HEK293 (cell line): ENCODE measurements at regions not wholly inside any gene's neighbourhood (a gene's known extent, or its start where the extent isn't known, plus 50 kb on each side); places are given as distances from the start of the nearest gene placed in this dataset.
"Not testable (repeated sequence)": the region's sequence is repeated elsewhere in the genome, so short reads cannot be mapped to it uniquely, and the experiment has no call there.

ENCODE experiments used
- CTCF ChIA-PET: fragments of 350-600 bp; formaldehyde crosslinking; extraction: SDS; loops from one replicate; lab custom pipeline; 2021; ENCODE audit warnings: antibody characterized with exemption; lab: Yijun Ruan, JAX
- POLR2A ChIA-PET: fragments of 300-600 bp; formaldehyde crosslinking; extraction: SDS; loops from one replicate; lab custom pipeline; 2020; ENCODE audit warnings: antibody characterized with exemption, inconsistent platforms; lab: Yijun Ruan, JAX
- H3K27ac ChIP-seq: fragments of 200-500 bp; sonication (Bioruptor generic); 2 replicates; pipeline ENCODE4 v1.5.1; 2014; ENCODE audit warnings: low read depth, low read length, control low read depth, inconsistent platforms; ENCODE audit errors: extremely low read depth
- H3K36me3 ChIP-seq, 2 experiments: fragments of 200-500 bp in 1 of 2; sonication (Bioruptor generic) in 1 of 2; 1 replicate in 1 of 2; 2 replicates in 1 of 2; pipeline ENCODE4 v1.5.1; 2014 to 2017; ENCODE audit warnings: inconsistent platforms in 2 of 2, low read length in 2 of 2; ENCODE audit not compliant: control insufficient read depth in 2 of 2, insufficient read depth in 1 of 2
- H3K4me1 ChIP-seq: fragments of 200-500 bp; sonication (Bioruptor generic); 2 replicates; pipeline ENCODE4 v1.5.1; 2014; ENCODE audit warnings: mild to moderate bottlenecking, low read length, inconsistent platforms; ENCODE audit not compliant: control insufficient read depth, insufficient read depth
- H3K4me3 ChIP-seq: 2 replicates; pipeline ENCODE4 v1.5.1; 2011; ENCODE audit warnings: low read depth, mild to moderate bottlenecking, control low read depth, low read length, moderate library complexity
- H3K9me3 ChIP-seq: fragments of 200-500 bp; sonication (Bioruptor generic); 2 replicates; pipeline ENCODE4 v1.5.1; 2014; ENCODE audit warnings: low read depth, low read length, inconsistent platforms; ENCODE audit not compliant: control insufficient read depth, insufficient read depth
- ZBTB26 ChIP-seq: fragments of 450-650 bp; formaldehyde crosslinking; optimal IDR thresholded peaks from 2 replicates; pipeline ENCODE3; 2016; ENCODE audit warnings: missing biosample characterization, mild to moderate bottlenecking, missing genetic modification characterization
- ZNF341 ChIP-seq: fragments of 450-650 bp; formaldehyde crosslinking; IDR thresholded peaks from 2 replicates; pipeline ENCODE4; 2016; ENCODE audit warnings: low read depth, missing biosample characterization, missing genetic modification characterization

- H3K9me3 ChIP-seq, H3K4me3 ChIP-seq, H3K36me3 ChIP-seq, H3K27ac ChIP-seq, H3K4me1 ChIP-seq, CTCF ChIA-PET, POLR2A ChIA-PET: not testable (repeated sequence)
- TF ChIP-seq ZBTB26 (tag by site-specific recombination) (peak; percentile 19), ZNF341 (peak; percentile 66)
Measured at GRCh38 chr20:30300220-30300642, 957.2 kb upstream of the DEFB115 start.

GRCh38 chr20:30302786-30303185, 954.7 kb upstream of the DEFB115 start:
- CTCF ChIA-PET, H3K4me1 ChIP-seq, H3K9me3 ChIP-seq, POLR2A ChIA-PET, H3K4me3 ChIP-seq, H3K36me3 ChIP-seq, H3K27ac ChIP-seq: not testable (repeated sequence)

- H3K36me3 ChIP-seq, CTCF ChIA-PET, POLR2A ChIA-PET, H3K9me3 ChIP-seq, H3K27ac ChIP-seq, H3K4me3 ChIP-seq, H3K4me1 ChIP-seq: not testable (repeated sequence)
Measured at GRCh38 chr20:30309938-30310337, 947.5 kb upstream of the DEFB115 start.

GRCh38 chr20:30310385-30310784, 947.1 kb upstream of the DEFB115 start:
- H3K4me3 ChIP-seq, CTCF ChIA-PET, H3K27ac ChIP-seq, H3K36me3 ChIP-seq, H3K9me3 ChIP-seq, POLR2A ChIA-PET, H3K4me1 ChIP-seq: not testable (repeated sequence)

GRCh38 chr20:30312220-30312619, 945.2 kb upstream of the DEFB115 start:
- POLR2A ChIA-PET, CTCF ChIA-PET, H3K9me3 ChIP-seq: not testable (repeated sequence)

GRCh38 chr20:30313660-30314059, 943.8 kb upstream of the DEFB115 start:
- H3K4me3 ChIP-seq, H3K9me3 ChIP-seq, H3K27ac ChIP-seq, POLR2A ChIA-PET, H3K4me1 ChIP-seq, H3K36me3 ChIP-seq, CTCF ChIA-PET: not testable (repeated sequence)

More at GRCh38 chr20:30312220-30312619, 945.2 kb upstream of the DEFB115 start:
- not testable (repeated sequence) for H3K36me3 ChIP-seq, H3K4me1 ChIP-seq, H3K27ac ChIP-seq, H3K4me3 ChIP-seq

GRCh38 chr20:30316063-30316462, 941.4 kb upstream of the DEFB115 start:
- H3K4me1 ChIP-seq, H3K36me3 ChIP-seq, POLR2A ChIA-PET, CTCF ChIA-PET, H3K27ac ChIP-seq, H3K4me3 ChIP-seq, H3K9me3 ChIP-seq: not testable (repeated sequence)

GRCh38 chr20:30316532-30317299, 940.7 kb upstream of the DEFB115 start:
- H3K27ac ChIP-seq, H3K36me3 ChIP-seq, POLR2A ChIA-PET, H3K4me3 ChIP-seq, H3K9me3 ChIP-seq, H3K4me1 ChIP-seq, CTCF ChIA-PET: not testable (repeated sequence)

GRCh38 chr20:30333744-30334143, 923.7 kb upstream of the DEFB115 start:
- H3K36me3 ChIP-seq, POLR2A ChIA-PET, CTCF ChIA-PET, H3K27ac ChIP-seq, H3K4me1 ChIP-seq, H3K4me3 ChIP-seq, H3K9me3 ChIP-seq: not testable (repeated sequence)

GRCh38 chr20:30337556-30337955, 919.9 kb upstream of the DEFB115 start:
- POLR2A ChIA-PET, CTCF ChIA-PET, H3K27ac ChIP-seq, H3K4me1 ChIP-seq, H3K9me3 ChIP-seq, H3K36me3 ChIP-seq, H3K4me3 ChIP-seq: not testable (repeated sequence)
